ENCODE measurements at regions not wholly inside any gene's neighbourhood (a gene's known extent, or its start where the extent isn't known, plus 50 kb on each side); places are given as distances from the start of the nearest gene placed in this dataset.

GRCh38 chr9:11931109-11931508, 762.1 kb upstream of the TYRP1 start:
- no peak for DNase-seq (ENCODE audit: low spot score)

GRCh38 chr9:11931751-11932150, 761.4 kb upstream of the TYRP1 start:
- no peak for DNase-seq (ENCODE audit: low spot score)

- peak; percentile 34 for DNase-seq (ENCODE audit: low spot score)
Observed at GRCh38 chr9:11933926-11934325, 759.3 kb upstream of the TYRP1 start.

- no peak for DNase-seq (ENCODE audit: low spot score)
Observed at GRCh38 chr9:11946531-11946930, 746.7 kb upstream of the TYRP1 start.

GRCh38 chr9:11962327-11962726, 730.9 kb upstream of the TYRP1 start:
- no peak for DNase-seq (ENCODE audit: low spot score)

GRCh38 chr9:11966786-11967185, 726.4 kb upstream of the TYRP1 start:
- DNase-seq (ENCODE audit: low spot score) = no peak

GRCh38 chr9:11968631-11969030, 724.6 kb upstream of the TYRP1 start:
- DNase-seq (ENCODE audit: low spot score) = no peak

- no peak for DNase-seq (ENCODE audit: low spot score)
Observed at GRCh38 chr9:11973011-11973410, 720.2 kb upstream of the TYRP1 start.

- DNase-seq (ENCODE audit: low spot score) = no peak
Observed at GRCh38 chr9:11973511-11973910, 719.7 kb upstream of the TYRP1 start.

- no peak for DNase-seq (ENCODE audit: low spot score)
Observed at GRCh38 chr9:11992866-11993265, 700.3 kb upstream of the TYRP1 start.

GRCh38 chr9:12014488-12014887, 678.7 kb upstream of the TYRP1 start:
- no peak for DNase-seq (ENCODE audit: low spot score)

GRCh38 chr9:12054235-12054634, 639.0 kb upstream of the TYRP1 start:
- no peak for DNase-seq (ENCODE audit: low spot score)

- DNase-seq (ENCODE audit: low spot score) = no peak
Observed at GRCh38 chr9:12056874-12057273, 636.3 kb upstream of the TYRP1 start.

- no peak for DNase-seq (ENCODE audit: low spot score)
Observed at GRCh38 chr9:12060067-12060466, 633.1 kb upstream of the TYRP1 start.

- no peak for DNase-seq (ENCODE audit: low spot score)
Observed at GRCh38 chr9:12060811-12061210, 632.4 kb upstream of the TYRP1 start.

GRCh38 chr9:12065050-12065449, 628.1 kb upstream of the TYRP1 start:
- no peak for DNase-seq (ENCODE audit: low spot score)

GRCh38 chr9:12065686-12066085, 627.5 kb upstream of the TYRP1 start:
- DNase-seq (ENCODE audit: low spot score) = no peak

GRCh38 chr9:12066455-12067035, 626.6 kb upstream of the TYRP1 start:
- DNase-seq (ENCODE audit: low spot score) = no peak

- DNase-seq (ENCODE audit: low spot score) = no peak
Observed at GRCh38 chr9:12069366-12069765, 623.8 kb upstream of the TYRP1 start.

- DNase-seq (ENCODE audit: low spot score) = no peak
Observed at GRCh38 chr9:12085399-12085798, 607.8 kb upstream of the TYRP1 start.

GRCh38 chr9:12091865-12092527, 601.2 kb upstream of the TYRP1 start:
- DNase-seq (ENCODE audit: low spot score) = peak; percentile 13

GRCh38 chr9:12094046-12094445, 599.1 kb upstream of the TYRP1 start:
- DNase-seq (ENCODE audit: low spot score) = no peak

GRCh38 chr9:12095931-12096330, 597.3 kb upstream of the TYRP1 start:
- no peak for DNase-seq (ENCODE audit: low spot score)

- no peak for DNase-seq (ENCODE audit: low spot score)
Observed at GRCh38 chr9:12133416-12133815, 559.8 kb upstream of the TYRP1 start.

Measured in SW480 (cell line).